CD8-positive, alpha-beta memory T cell (primary cell): ENCODE measurements at regions not wholly inside any gene's neighbourhood (a gene's known extent, or its start where the extent isn't known, plus 50 kb on each side); places are given as distances from the start of the nearest gene placed in this dataset.
"Not testable (repeated sequence)": the region's sequence is repeated elsewhere in the genome, so short reads cannot be mapped to it uniquely, and the experiment has no call there.

Experiments
- CTCF ChIA-PET: fragments of 350-600 bp; sonication (Branson Sonifier 250); formaldehyde crosslinking; loops from one replicate; lab custom pipeline; 2021; ENCODE audit warnings: antibody characterized with exemption; lab: Charles Lee
- POLR2A ChIA-PET: fragments of 350-600 bp; sonication (Branson Sonifier 250); formaldehyde crosslinking; loops from one replicate; lab custom pipeline; 2021; ENCODE audit warnings: antibody characterized with exemption; lab: Charles Lee
- DNase-seq, 5 donors: peaks; one replicate each; pipeline versions ENCODE4 v3.0.0 to v3.0.0-alpha.2; 2020 to 2022; ENCODE audit warnings: mixed read lengths in 1 of 5
- H3K27ac ChIP-seq: one replicate; pipeline ENCODE4 v1.7.0; 2013; ENCODE audit warnings: low read depth, mild to moderate bottlenecking, low read length, moderate library complexity
- H3K27me3 ChIP-seq: 2 replicates; pipeline ENCODE4 v1.7.0; 2013; ENCODE audit warnings: low read length, mild to moderate bottlenecking; ENCODE audit not compliant: insufficient read depth, poor library complexity, severe bottlenecking
- H3K36me3 ChIP-seq: 2 replicates; pipeline ENCODE4 v1.7.0; 2013; ENCODE audit warnings: mild to moderate bottlenecking, low read length, moderate library complexity; ENCODE audit not compliant: insufficient read depth
- H3K4me1 ChIP-seq: 2 replicates; pipeline ENCODE4 v1.7.0; 2013; ENCODE audit warnings: mild to moderate bottlenecking, low read length, moderate library complexity; ENCODE audit not compliant: insufficient read depth
- H3K4me3 ChIP-seq: 2 replicates; pipeline ENCODE4 v1.7.0; 2013; ENCODE audit warnings: mild to moderate bottlenecking, low read length
- H3K9me3 ChIP-seq: 2 replicates; pipeline ENCODE4 v1.7.0; 2013; ENCODE audit warnings: mild to moderate bottlenecking, low read length
- H3K27ac Mint-ChIP-seq, 8 donors: one replicate each; pipeline ENCODE4 v1.8.0; 2020 to 2021; ENCODE audit warnings: mixed read lengths in 8 of 8, mild to moderate bottlenecking in 6 of 8, inconsistent platforms in 3 of 8, moderate library complexity in 3 of 8
- H3K27me3 Mint-ChIP-seq, 2 donors: one replicate each; pipeline ENCODE4 v1.8.0; 2020 to 2021; ENCODE audit warnings: mixed read lengths in 2 of 2, mild to moderate bottlenecking in 1 of 2, moderate library complexity in 1 of 2
- H3K36me3 Mint-ChIP-seq, 3 donors: one replicate each; pipeline ENCODE4 v1.8.0; 2020 to 2021; ENCODE audit warnings: mixed read lengths in 3 of 3, inconsistent platforms in 1 of 3, mild to moderate bottlenecking in 1 of 3
- H3K4me1 Mint-ChIP-seq, 3 donors: one replicate each; pipeline ENCODE4 v1.8.0; 2020 to 2021; ENCODE audit warnings: mixed read lengths in 3 of 3, inconsistent platforms in 1 of 3, mild to moderate bottlenecking in 1 of 3
- H3K4me3 Mint-ChIP-seq, 7 donors: one replicate each; pipeline ENCODE4 v1.8.0; 2020 to 2021; ENCODE audit warnings: mixed read lengths in 7 of 7, mild to moderate bottlenecking in 6 of 7, moderate library complexity in 4 of 7, inconsistent platforms in 2 of 7
- H3K9me3 Mint-ChIP-seq, 5 donors: one replicate each; pipeline ENCODE4 v1.8.0; 2020 to 2022; ENCODE audit warnings: mixed read lengths in 5 of 5, mild to moderate bottlenecking in 3 of 5, moderate library complexity in 2 of 5, inconsistent platforms in 1 of 5

GRCh38 chr10:121679916-121680315 lies 81.7 kb upstream of the FGFR2 start:
- Histone ChIP-seq H3K9me3 (no peaks in the 10 kb centered on the region), H3K27me3 (no peaks in the 10 kb centered on the region), H3K36me3 (no peaks in the 10 kb centered on the region), H3K4me1 (no peaks in the 10 kb centered on the region), H3K27ac (no peak overlapping the region), H3K4me3 (no peak overlapping the region)
- H3K4me1 Mint-ChIP-seq = no peaks in the 10 kb centered on the region
- peaks cover 0 to 7% (median 3%) of the 10 kb centered on the region in 5 donors for H3K9me3 Mint-ChIP-seq
- H3K27ac Mint-ChIP-seq = no peak overlapping the region
- no peak overlapping the region for H3K4me3 Mint-ChIP-seq
- ChIA-PET POLR2A (no interaction called here), CTCF (no interaction called here)
- no peak for DNase-seq
- H3K36me3 Mint-ChIP-seq = no peaks in the 10 kb centered on the region
- peaks cover 8 to 9% of the 10 kb centered on the region in 2 donors for H3K27me3 Mint-ChIP-seq

- no peak overlapping the region for H3K4me3 Mint-ChIP-seq
- H3K27me3 Mint-ChIP-seq = peaks cover 8 to 11% of the 10 kb centered on the region in 2 donors
- no peaks in the 10 kb centered on the region for H3K36me3 Mint-ChIP-seq
- H3K4me3 ChIP-seq = no peak overlapping the region
- CTCF ChIA-PET = no interaction called here
- peaks cover 0 to 7% (median 3%) of the 10 kb centered on the region in 5 donors for H3K9me3 Mint-ChIP-seq
- H3K27me3 ChIP-seq = no peaks in the 10 kb centered on the region
- H3K27ac ChIP-seq = no peak overlapping the region
- H3K4me1 ChIP-seq = no peaks in the 10 kb centered on the region
- no peak overlapping the region for H3K27ac Mint-ChIP-seq
- H3K4me1 Mint-ChIP-seq = no peaks in the 10 kb centered on the region
- H3K9me3 ChIP-seq = no peaks in the 10 kb centered on the region
- H3K36me3 ChIP-seq = no peaks in the 10 kb centered on the region
- POLR2A ChIA-PET = no interaction called here
- DNase-seq = no peak
Measured at GRCh38 chr10:121678631-121679174, 80.5 kb upstream of the FGFR2 start.

GRCh38 chr10:121677880-121678279 lies 79.6 kb upstream of the FGFR2 start:
- H3K27ac Mint-ChIP-seq = no peak overlapping the region
- no peak for DNase-seq
- Histone ChIP-seq H3K4me3 (no peak overlapping the region), H3K4me1 (no peaks in the 10 kb centered on the region), H3K36me3 (no peaks in the 10 kb centered on the region), H3K9me3 (no peaks in the 10 kb centered on the region), H3K27me3 (no peaks in the 10 kb centered on the region), H3K27ac (no peak overlapping the region)
- ChIA-PET POLR2A (no interaction called here), CTCF (no interaction called here)
- H3K36me3 Mint-ChIP-seq = no peaks in the 10 kb centered on the region
- H3K9me3 Mint-ChIP-seq = peaks cover 0 to 9% (median 3%) of the 10 kb centered on the region in 5 donors
- H3K27me3 Mint-ChIP-seq = peaks cover 8 to 11% of the 10 kb centered on the region in 2 donors
- no peak overlapping the region for H3K4me3 Mint-ChIP-seq
- H3K4me1 Mint-ChIP-seq = no peaks in the 10 kb centered on the region

- H3K27me3 ChIP-seq = no peaks in the 10 kb centered on the region
Measured at GRCh38 chr10:121675344-121675743, 77.1 kb upstream of the FGFR2 start.

GRCh38 chr10:121674885-121675284 lies 76.6 kb upstream of the FGFR2 start:
- DNase-seq = no peak
- Histone ChIP-seq H3K4me1 (no peaks in the 10 kb centered on the region), H3K27me3 (no peaks in the 10 kb centered on the region), H3K9me3 (no peaks in the 10 kb centered on the region), H3K4me3 (no peak overlapping the region), H3K36me3 (no peaks in the 10 kb centered on the region), H3K27ac (no peak overlapping the region)
- Mint-ChIP-seq H3K27me3 (peaks cover 5 to 8% of the 10 kb centered on the region in 2 donors), H3K36me3 (no peaks in the 10 kb centered on the region), H3K27ac (no peak overlapping the region), H3K4me3 (no peak overlapping the region), H3K4me1 (no peaks in the 10 kb centered on the region), H3K9me3 (peaks cover 0 to 9% (median 3%) of the 10 kb centered on the region in 5 donors)
- POLR2A ChIA-PET = no interaction called here
- CTCF ChIA-PET = no interaction called here

More at GRCh38 chr10:121675344-121675743, 77.1 kb upstream of the FGFR2 start:
- H3K36me3 ChIP-seq = no peaks in the 10 kb centered on the region
- no peaks in the 10 kb centered on the region for H3K4me1 ChIP-seq
- Mint-ChIP-seq H3K9me3 (peaks cover 0 to 9% (median 3%) of the 10 kb centered on the region in 5 donors), H3K4me3 (no peak overlapping the region), H3K4me1 (no peaks in the 10 kb centered on the region), H3K27me3 (peaks cover 6 to 8% of the 10 kb centered on the region in 2 donors), H3K36me3 (no peaks in the 10 kb centered on the region), H3K27ac (no peak overlapping the region)
- H3K9me3 ChIP-seq = no peaks in the 10 kb centered on the region
- H3K27ac ChIP-seq = no peak overlapping the region
- POLR2A ChIA-PET = no interaction called here
- DNase-seq = no peak
- no peak overlapping the region for H3K4me3 ChIP-seq
- CTCF ChIA-PET = no interaction called here

GRCh38 chr10:121672733-121673132 lies 74.5 kb upstream of the FGFR2 start:
- Mint-ChIP-seq H3K9me3 (peaks cover 0 to 5% (median 2%) of the 10 kb centered on the region in 5 donors), H3K4me1 (no peaks in the 10 kb centered on the region), H3K27me3 (peaks cover 2 to 12% of the 10 kb centered on the region in 2 donors), H3K27ac (no peak overlapping the region), H3K36me3 (no peaks in the 10 kb centered on the region), H3K4me3 (no peak overlapping the region)
- Histone ChIP-seq H3K27me3 (no peaks in the 10 kb centered on the region), H3K36me3 (no peaks in the 10 kb centered on the region), H3K27ac (no peak overlapping the region), H3K4me3 (no peak overlapping the region), H3K9me3 (no peaks in the 10 kb centered on the region), H3K4me1 (no peaks in the 10 kb centered on the region)
- ChIA-PET POLR2A (no interaction called here), CTCF (no interaction called here)
- no peak for DNase-seq

GRCh38 chr10:121669840-121670239 lies 71.6 kb upstream of the FGFR2 start:
- Mint-ChIP-seq H3K27me3 (peaks cover 6 to 12% of the 10 kb centered on the region in 2 donors), H3K27ac (peak overlapping the region in 1 of 8 donors; percentile 83)
- H3K4me3 Mint-ChIP-seq, CTCF ChIA-PET, H3K9me3 ChIP-seq, H3K36me3 Mint-ChIP-seq, H3K9me3 Mint-ChIP-seq, H3K4me3 ChIP-seq, H3K4me1 ChIP-seq, H3K36me3 ChIP-seq, H3K27ac ChIP-seq, DNase-seq, POLR2A ChIA-PET, H3K27me3 ChIP-seq, H3K4me1 Mint-ChIP-seq: not testable (repeated sequence)

- Mint-ChIP-seq H3K4me1 (no peaks in the 10 kb centered on the region), H3K4me3 (no peak overlapping the region), H3K27me3 (peaks cover 4 to 12% of the 10 kb centered on the region in 2 donors), H3K9me3 (peaks cover 0 to 6% (median 2%) of the 10 kb centered on the region in 5 donors), H3K27ac (no peak overlapping the region), H3K36me3 (no peaks in the 10 kb centered on the region)
- no peak overlapping the region for H3K4me3 ChIP-seq
- H3K4me1 ChIP-seq = no peaks in the 10 kb centered on the region
- POLR2A ChIA-PET = no interaction called here
- CTCF ChIA-PET = no interaction called here
- H3K27ac ChIP-seq = no peak overlapping the region
- no peaks in the 10 kb centered on the region for H3K27me3 ChIP-seq
- no peaks in the 10 kb centered on the region for H3K36me3 ChIP-seq
- DNase-seq = no peak
- H3K9me3 ChIP-seq = no peaks in the 10 kb centered on the region
Measured at GRCh38 chr10:121669028-121669374, 70.8 kb upstream of the FGFR2 start.
